NCI-H748 (cell line): ENCODE measurements at regions not wholly inside any gene's neighbourhood (a gene's known extent, or its start where the extent isn't known, plus 50 kb on each side); places are given as distances from the start of the nearest gene placed in this dataset.
A peak's percentile ranks its signal among the peaks of the same experiment; 100 is the strongest.
"Not testable (repeated sequence)": the region's sequence is repeated elsewhere in the genome, so short reads cannot be mapped to it uniquely, and the experiment has no call there.

Experiments
- DNase-seq: peaks from one replicate; lab custom pipeline; 2025; ENCODE audit not compliant: unreplicated experiment; lab: John Stamatoyannopoulos, UW

DNA sequence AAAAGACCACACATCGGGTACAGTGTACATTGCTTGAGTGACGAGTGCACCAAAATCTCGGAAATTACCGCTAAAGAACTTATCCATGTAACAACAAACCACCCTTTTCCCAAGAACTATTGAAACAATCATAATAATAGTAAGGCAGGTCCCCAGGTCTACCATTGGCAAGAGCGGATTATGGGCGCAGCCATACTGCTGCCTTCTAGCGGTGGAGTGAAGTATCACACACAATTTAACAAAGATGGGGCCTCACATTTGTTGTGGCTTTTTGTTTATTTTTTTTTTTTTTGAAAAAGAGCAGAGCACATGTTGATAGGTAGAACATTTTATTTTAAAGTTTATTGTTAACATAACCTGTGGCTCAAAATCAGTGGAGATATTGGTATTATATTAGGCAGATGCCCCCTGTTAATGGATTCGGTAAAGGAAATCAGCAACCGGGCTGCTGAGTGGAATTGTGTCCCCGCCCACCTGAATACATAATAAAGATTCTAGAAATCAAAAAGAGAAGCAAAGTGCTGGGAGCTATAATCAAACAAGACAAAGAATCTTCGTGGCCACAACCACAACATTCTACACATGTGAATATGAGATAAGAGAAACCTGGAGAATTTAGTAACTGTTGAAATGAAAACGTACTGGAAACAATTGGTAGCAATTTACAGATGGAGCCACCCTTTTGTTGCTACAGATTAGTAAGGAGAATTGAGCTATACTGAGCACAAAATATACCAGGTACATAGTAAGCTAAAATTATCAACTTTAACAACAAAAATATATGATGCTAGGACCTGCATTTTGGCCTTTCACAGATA is 94.2 kb upstream of the EXOC2 start:
- DNase-seq = no peak

DNA sequence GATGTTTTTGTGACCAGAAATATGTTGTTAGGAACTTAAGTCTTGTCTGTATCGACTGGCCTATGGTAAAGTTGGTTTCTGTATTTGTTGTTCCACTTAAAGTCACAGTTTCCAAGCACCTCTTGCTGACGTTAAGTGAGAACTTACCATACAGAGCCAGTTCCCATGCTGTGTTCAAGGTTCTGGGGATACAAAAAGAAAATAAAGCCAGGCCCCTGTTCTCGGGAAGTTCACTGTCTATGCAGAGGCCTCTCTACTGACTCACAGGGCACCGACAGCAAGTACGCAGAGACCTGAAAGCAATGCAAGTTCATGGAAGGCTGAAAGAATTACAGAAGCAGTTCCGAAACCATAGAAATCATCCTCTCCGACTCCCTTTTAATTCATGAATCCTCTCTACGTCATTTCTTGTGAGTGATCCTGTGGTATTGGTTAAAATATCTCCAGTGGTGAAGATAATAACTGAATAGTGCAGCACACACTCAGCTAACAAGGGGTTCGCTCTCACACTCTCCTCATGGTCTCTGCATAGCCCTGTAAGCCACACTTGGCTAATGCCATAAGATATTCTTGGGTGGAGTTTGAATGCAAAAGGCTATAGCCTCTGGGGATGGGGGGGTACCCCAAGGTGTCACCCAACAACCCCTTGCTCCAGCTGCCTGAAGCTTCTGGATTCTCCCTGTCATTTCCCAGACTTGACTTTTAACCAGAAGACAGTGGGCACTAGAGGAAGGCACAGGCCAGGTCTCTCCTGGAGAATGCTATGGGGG is 91.2 kb upstream of the EXOC2 start:
- DNase-seq = no peak

DNA sequence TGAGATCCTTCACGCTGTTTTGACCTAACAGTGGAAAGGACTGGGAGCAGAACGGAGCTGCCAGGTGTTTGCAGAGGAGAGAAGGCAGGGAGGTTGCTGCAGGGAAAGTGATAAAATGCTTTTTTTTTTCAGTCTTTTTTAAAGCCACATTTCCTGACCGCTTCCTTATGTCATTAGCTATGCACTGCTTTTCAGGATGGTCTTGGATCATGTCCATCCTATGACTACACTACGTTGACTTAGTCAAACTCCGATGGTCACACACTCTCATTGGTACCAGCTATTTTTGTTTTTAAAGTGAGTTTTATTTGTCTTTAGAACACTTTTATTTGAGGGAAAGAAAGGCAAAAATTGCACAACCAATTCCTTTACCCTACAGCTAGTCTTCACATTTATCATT is 89.2 kb upstream of the EXOC2 start:
- no peak for DNase-seq

DNA sequence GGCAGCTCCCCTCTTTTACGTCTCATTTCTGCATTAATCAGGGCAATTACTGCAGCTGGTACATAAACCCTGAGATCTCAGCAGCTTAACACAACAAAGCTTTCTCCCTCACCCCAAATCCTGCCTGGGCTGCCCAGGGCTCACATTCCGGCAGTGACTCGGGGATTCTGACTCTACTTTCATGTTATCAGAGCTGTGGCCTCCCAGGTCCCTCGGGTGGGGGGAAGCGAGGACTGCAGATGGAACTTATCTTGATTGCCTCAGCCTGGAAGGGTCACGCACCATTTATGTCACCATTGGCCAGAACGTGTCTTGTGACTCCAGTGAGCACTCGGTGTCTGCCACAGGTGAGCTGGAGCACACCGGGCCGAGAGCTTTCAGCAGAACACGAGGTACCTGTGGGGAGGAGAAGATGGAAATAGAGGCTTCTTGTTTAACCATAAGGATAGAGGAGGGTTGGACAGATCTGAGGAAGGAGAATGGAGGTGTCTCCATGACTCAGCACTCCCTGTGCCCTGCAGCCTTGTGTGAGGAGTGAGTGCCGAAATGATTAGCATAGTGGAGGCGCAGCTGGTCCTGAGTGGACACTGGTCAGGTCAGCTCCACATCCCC is 88.5 kb upstream of the EXOC2 start:
- DNase-seq = no peak

DNA sequence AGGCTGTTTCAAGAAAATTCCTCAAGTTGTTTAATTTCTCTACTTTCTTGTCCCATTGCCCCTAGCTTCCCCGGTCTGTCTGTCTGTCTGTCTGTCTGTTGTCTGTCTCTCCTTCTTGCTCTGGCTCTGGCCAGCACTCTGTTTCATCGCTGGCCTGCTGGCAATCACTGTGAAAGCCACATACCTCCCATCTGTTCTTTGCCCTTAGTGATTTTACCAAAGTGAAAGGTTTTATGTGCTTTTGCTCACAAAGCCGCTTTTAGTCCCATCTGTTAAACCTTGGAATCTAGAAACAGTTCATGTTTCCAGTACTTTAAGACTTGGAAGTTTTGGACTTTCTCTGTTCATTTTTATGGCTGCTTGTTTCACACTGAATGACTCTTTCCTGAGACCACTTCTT is 87.8 kb upstream of the EXOC2 start:
- no peak for DNase-seq

DNA sequence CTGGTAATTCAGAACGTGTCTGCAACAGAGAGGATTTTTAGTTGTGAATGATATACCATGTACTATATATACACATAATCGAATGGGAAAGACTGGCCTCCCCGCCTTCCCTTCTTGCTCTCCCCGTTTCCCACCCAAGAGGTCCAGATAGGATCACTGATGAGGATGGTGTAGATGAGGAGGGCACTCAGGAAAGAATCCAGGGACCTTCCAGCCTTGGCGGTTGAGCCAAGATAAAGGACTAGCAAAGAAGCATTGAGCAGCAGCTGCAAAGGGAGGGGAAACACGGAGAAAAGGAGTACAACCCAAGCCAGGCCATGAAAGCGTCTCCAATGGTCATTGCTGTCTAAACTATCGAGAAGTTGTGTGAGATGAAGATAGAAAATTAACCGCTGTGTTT is 84.0 kb upstream of the EXOC2 start:
- DNase-seq = no peak

DNA sequence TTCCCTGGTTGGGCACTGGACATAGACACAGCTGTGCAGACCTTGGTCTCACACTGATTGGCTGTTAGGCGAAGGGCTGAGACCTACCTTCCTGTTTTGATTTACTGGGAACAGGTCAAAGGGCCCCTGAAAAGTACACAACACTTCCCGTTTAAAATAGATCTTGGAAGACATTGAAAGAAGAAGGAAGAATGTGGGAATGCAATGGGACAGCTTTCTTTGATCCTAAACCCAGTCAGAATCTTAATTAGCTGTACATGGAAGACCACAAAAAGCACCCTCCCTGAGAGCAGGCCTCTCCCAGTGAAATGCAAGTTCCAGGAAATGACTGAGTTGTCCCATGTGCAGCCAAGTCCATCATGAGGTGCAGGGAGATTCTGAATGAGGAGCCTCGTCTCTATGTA is 83.6 kb upstream of the EXOC2 start:
- DNase-seq = no peak

DNA sequence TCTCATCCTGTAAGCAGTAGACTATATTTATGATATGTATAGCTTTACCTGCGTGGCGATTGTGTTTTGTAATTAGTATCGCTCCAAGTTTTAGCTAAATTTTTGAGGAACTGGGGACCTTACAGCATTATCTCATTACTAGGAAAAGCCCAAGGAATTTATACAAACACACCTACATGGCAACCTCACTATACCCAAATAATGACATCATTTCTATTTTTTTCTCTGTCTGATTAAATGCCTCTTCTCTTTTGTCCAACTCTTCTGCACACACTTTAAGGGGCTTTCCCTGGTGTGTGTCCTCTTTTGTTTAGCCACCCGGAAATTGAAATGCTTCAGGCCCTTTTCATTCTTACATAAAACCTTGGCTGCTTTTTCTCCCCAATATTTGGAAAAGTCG is 82.9 kb upstream of the EXOC2 start:
- DNase-seq = no peak

DNA sequence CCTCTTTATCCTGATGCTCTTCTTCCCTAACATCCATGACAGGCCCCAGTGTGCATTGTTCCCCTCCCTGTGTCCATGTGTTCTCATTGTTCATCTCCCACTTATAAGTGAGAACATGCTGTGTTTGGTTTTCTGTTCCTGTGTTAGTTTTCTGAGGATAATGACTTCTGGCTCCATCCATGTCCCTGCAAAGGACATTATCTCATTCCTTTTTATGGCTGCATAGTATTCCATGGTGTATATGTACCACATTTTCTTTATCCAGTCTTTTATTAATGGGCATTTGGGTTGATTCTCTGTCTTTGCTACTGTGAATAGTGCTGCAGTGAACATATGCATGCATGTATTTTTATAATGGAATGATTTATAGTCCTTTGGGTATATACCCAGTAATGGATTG is 78.7 kb upstream of the EXOC2 start:
- DNase-seq = not testable (repeated sequence)

DNA sequence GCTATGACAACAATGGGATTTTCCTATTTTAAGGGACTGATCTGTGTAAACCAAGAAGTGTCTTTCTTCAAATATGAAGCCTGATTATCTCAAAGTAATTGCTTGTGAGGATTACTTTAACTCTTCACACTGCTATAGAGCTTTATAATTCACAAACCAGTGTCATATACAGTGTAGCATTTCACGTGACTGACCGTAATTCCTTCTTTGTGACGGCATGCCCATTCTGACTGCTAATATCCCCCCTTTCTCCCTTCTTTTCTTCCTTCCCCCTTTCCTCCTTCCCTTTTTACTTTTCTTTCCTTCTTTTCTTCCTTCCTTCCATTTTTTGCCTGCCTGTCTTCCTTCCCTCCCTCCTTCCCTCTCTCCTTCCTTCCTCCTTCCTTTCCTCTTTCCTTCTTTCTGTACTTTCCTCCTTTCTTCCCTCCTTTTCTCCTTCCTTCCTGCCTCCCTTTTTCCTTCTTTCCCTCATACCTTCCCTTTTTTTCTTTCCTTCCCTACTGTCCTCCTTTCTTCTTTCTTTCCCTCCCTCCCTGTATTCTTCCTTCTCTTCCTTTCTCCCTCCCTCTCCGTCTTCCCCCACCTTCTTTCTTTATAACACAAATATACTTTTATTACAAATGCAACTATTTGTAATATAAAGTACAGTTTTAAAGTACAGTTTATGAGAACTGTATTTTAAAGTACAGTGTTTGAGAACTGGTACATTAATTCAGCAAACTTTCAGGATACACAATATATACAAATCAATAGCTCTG is 75.0 kb upstream of the EXOC2 start:
- no peak for DNase-seq

DNA sequence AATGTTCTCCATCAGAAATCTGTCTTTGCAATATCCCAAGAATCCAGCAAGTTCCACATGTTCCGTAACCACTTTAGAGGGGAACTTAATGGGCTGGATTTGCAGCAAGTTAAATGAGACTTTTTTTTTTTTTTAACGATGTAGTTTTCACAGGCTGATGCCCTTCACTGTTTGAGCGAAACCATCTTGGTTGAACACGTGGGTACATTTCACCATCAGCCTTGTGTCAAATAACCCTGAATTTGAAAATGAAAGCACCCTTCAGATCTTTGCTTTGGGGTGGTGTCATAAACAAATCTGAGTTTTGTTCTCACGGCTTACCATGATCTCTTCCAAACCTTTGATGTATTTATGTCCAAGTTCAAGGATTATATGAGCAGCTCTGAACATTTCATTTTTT is 73.7 kb upstream of the EXOC2 start:
- DNase-seq = no peak

DNA sequence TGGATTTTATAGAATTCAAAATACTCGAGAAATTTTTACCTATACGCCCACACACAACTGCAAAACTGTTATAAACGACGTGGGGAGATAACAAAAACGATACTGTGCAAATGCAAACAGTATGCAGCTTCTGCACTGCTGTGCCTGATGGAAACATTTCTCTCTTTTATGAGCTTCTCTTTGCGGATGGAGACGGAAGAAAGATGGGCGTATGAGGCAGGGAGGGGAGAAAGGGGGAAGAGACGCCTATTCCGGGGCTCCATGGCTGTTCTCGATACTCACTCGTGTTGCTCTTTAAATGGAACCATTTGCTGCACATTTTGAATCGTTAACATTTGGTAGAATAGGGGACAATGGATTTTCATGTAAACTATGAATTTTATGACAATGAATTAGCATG is 69.1 kb upstream of the EXOC2 start:
- DNase-seq = peak; percentile 23

DNA sequence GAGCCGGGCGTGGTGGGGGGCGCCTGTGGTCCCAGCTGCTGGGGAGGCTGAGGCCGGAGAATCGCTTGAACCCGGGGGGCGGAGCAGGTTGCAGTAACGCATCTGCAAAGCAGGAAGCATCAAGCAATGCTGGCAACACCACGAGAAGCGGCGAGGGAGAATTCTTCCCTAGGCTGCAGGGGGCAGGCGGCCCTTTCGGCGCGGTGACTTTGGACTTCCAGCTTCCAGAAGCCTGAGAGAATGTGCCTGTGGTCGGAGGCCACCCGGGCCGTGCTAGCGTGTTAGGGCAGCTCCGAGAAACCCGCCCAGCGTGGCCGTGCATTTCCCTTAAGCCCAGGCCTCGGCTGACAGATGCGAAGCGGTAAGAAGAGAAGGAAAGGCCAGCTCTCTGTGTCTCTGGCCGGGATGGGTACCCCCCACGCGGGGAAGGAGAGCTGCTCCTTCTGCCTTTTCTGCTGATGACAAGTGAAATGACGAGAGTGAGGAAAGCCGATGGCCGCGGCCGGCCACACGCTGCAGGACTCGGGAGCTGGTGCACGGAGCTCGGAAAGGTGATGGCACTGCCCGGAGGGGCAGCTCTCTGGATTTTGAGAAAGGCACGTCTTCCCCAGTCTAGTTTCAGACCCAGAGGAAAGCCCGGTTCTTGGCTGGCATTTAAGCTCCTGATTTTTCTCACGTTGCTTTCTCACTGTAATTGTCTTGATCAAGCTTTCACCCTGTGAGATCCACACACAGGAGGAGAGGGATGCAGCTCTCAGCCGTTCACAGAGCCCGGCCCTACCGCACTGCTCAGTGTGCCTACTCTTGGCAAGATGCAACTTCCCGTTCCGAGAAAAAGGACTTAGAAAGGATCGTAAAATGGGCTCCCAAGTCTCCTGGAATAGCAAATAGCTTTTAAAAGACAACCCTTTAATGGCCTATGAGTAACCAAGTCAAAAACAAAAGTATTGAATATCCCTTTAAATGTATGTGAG is 68.3 kb upstream of the EXOC2 start:
- DNase-seq = no peak

DNA sequence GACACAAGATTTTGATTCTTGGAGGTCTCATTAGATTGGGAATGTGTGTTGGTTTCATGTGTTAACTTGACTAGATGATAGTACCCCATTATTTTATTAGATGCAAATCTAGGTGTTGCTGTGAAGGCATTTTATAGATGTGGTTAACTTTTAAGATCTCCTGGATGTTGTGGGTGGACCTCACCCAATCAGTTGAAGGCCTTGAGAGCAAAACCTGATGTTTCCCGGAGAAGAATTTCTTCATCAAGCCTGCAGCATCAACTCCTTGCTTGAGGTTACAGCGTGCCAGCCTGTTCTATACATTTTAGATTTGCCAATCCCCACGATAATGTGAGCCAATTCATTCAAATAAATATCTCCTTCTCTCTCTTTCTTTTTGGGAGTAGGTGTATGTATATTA is 66.8 kb upstream of the EXOC2 start:
- DNase-seq = no peak

DNA sequence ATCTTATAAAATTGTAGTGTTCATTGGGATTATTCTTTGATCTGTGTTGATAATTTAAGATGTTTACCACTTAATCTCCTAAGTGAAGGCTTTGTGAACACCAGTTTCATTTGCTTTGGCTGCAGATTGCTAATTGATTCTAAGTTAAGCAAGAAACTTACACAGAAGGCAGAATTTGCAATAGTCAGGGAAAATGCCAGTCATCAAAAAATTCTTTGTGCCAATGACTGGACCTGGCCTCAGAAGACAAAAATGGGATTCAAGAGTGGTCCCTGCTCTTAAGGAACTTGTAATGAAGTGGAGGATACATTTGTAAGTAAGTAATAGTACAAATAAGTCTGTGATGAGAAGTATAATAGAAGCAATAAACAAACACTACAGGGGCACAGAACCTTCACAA is 63.3 kb upstream of the EXOC2 start:
- DNase-seq = no peak

DNA sequence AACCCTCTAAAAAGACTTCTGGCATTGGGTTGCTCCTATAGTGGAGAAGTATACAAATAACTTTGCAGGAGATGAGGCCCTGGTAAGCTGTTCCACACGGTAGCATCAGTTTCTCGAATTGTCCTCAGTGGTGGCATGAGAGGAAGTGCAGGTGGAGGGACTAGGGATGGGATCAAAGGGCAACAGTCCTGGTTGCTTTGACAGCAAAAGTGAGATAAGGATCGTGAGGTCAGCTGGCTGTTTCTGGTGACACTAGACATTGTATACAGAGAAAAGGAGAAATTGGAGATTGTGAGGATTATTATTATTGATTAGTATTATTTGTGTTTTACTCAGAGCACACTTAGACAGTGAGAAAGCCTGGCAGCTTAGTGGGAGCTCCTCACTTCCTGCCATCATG is 61.3 kb upstream of the EXOC2 start:
- no peak for DNase-seq

DNA sequence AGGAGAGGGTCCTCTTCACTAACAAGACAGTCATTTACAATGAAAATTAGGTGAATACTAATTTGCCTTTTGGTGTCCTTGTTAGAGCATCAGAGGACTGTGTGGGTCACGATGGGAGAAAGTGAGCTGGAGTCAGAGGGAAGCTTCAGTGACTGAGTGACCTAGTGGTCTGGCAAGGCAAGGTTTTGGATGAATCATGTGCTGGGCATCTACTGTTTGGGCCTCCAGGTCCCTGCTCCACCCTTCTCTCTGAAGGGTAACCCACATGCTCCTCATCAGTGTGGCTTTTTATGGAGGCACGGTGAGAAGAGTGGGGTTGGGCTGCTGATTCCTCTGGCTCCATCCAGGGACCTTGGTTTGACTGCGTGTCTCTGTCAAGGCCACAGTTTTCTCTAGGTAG is 60.5 kb upstream of the EXOC2 start:
- DNase-seq = no peak

DNA sequence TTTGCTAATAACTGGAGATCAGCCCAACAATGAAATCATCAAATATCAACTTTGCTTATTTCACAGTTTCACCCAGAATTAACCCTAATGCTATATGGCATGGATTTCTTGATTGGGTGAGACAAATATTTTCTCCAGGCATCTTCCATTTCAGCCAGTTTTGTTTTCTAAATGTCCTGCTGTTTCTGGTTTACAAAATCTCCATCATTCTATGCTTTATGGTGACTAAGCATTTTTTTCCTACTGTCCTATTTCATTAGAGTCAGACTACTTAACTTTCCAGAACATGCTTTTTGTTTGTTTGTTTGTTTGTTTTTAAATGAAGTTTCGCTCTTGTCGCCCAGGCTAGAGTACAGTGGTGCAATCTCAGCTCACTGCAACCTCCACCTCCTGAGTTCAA is 59.5 kb upstream of the EXOC2 start:
- no peak for DNase-seq

DNA sequence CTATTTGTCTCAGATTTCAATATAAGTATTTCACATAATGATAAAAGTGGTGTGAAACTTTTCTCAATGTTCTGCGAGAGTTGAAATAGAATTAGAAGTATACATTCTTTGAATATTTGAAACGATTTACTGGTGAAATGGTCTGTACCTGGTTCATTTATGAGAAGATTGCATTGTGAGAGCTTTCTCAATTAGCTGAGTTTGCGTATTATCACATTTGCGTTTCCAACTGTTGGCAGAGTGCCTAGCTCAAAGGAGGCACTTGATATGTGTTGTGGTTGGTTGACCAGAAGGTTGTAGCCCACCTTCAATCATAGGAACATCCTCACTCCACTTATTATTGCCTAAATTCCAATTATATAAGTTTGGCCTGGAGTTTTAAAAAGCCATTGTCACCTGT is 58.8 kb upstream of the EXOC2 start:
- no peak for DNase-seq

DNA sequence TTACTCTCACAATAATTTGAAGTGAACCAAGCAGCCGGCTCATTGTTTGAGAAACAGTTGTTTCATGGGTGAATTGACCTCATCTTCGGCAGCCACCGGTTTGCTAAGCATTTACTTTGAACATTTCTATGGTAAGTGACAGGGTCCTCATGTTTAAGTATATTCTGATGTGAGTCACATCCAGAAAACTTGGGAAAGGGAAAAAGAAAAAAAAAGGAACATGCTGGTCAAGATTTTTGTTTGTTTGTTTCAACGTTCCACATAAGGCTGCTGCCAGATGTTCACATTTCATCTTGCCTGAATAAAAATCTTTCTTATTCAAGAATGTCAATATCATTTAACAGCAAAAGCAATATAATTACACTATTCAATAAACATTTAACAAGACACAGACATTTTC is 55.0 kb upstream of the EXOC2 start:
- no peak for DNase-seq
